ENCODE measurements at regions not wholly inside any gene's neighbourhood (a gene's known extent, or its start where the extent isn't known, plus 50 kb on each side); places are given as distances from the start of the nearest gene placed in this dataset.

DNA sequence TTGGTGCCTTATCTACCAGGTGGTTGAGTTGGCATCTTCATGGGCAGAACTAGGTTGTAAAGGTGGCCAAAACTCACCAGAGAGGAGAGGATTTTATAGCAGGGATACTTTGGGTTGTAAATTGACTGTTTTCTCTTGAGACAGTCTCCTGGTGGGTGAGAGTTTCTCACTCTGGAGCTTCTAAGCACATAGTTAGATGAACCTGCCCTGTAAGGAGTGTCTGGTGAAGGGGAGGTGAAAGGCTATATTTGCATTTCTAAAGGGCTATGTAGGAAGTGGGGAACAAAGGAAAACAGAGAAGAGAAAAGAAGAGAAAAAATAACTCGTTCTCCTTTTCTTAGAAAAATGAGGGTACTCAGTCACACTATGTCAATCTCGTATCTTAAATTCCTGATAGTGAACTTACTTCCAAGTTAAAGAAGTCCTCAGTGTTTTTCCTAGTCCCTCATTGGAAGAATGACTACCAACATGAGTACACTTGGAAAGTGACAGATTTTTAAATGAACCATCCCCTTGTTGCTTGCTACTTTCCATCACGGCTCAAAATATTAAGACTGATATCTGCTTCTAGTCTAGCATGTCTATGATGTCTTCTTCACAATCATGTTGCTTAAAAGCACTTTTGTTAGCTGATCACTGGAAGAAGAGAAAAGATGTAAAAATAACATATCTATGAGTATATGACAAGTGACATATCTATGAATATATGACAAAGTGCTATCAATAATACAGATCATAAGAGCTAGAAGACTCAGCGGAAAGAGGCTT lies 113.8 kb upstream of the P2RY1 start (continued):
- TF ChIP-seq, protein P1, sequence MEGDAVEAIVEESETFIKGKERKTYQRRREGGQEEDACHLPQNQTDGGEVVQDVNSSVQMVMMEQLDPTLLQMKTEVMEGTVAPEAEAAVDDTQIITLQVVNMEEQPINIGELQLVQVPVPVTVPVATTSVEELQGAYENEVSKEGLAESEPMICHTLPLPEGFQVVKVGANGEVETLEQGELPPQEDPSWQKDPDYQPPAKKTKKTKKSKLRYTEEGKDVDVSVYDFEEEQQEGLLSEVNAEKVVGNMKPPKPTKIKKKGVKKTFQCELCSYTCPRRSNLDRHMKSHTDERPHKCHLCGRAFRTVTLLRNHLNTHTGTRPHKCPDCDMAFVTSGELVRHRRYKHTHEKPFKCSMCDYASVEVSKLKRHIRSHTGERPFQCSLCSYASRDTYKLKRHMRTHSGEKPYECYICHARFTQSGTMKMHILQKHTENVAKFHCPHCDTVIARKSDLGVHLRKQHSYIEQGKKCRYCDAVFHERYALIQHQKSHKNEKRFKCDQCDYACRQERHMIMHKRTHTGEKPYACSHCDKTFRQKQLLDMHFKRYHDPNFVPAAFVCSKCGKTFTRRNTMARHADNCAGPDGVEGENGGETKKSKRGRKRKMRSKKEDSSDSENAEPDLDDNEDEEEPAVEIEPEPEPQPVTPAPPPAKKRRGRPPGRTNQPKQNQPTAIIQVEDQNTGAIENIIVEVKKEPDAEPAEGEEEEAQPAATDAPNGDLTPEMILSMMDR (IDR thresholded peaks at IDR 0.05 in 2 of 3, conservative IDR thresholded peaks at IDR 0.05 in 1 of 3; ENCODE audit: borderline replicate concordance in 1 of 3, insufficient read depth in 1 of 3, low read depth in 2 of 3, low read length in 2 of 3): no peak
- no peak for TF ChIP-seq SP1 (IDR thresholded peaks at IDR 0.05; ENCODE audit: low read depth)
- TF ChIP-seq FOSL1 (IDR thresholded peaks at IDR 0.05; ENCODE audit: low read depth): no peak

DNA sequence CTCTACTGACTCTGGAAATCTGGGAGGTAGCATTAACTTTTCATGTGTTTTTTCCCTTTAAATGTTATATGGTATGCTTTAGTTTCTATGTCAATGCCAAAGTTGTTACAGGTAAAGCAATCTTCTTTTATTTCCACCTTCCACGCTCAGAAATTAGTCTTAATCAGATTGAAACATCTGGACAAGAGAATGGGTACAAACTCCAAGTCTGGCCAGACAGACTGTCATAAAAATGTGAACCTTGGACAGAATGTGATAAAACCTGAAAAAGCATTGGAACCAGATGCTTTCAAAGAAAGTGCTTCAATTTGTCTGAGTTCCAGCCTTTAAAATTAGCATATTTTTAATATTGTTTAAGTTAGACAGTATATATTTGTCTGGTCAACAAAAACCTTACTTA lies 110.7 kb upstream of the P2RY1 start:
- BruUV-seq (replicated peaks): no TSS peak
- POLR2A ChIA-PET: no interaction called here
- H3K9ac ChIP-seq (ENCODE audit: low read length): no peak overlapping the region
- DNase-seq (ENCODE audit: low read depth, low spot score): no peak
- ATAC-seq: no peak
- no peaks in the 10 kb centered on the region for H3K9me3 ChIP-seq (ENCODE audit: control insufficient read depth in 1 of 2, insufficient read depth in 1 of 2, low read depth in 1 of 2, low read length in 2 of 2)
- H3K4me3 ChIP-seq (replicated peaks in 1 of 2; ENCODE audit: low read depth in 1 of 2, low read length in 2 of 2): no peak overlapping the region
- TF ChIP-seq POLR2A (IDR thresholded peaks at IDR 0.05; ENCODE audit: borderline replicate concordance, extremely low read depth, insufficient read depth, insufficient read length) (no peak), JUND (IDR thresholded peaks at IDR 0.05) (no peak), POLR2AphosphoS5 (IDR thresholded peaks at IDR 0.05; ENCODE audit: low read depth, low read length) (no peak), CBX3 (IDR thresholded peaks at IDR 0.05; ENCODE audit: low read depth) (no peak)
- TF ChIP-seq, protein P2, sequence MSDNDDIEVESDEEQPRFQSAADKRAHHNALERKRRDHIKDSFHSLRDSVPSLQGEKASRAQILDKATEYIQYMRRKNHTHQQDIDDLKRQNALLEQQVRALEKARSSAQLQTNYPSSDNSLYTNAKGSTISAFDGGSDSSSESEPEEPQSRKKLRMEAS (IDR thresholded peaks at IDR 0.05): no peak
- CTCF ChIA-PET: no interaction called here
- no peak overlapping the region for H2AFZ ChIP-seq (ENCODE audit: low read depth, low read length, poor library complexity, severe bottlenecking)
- no peaks in the 10 kb centered on the region for H3K36me3 ChIP-seq (ENCODE audit: control insufficient read depth in 1 of 2, insufficient read depth in 2 of 2, low read length in 2 of 2)
- no peaks in the 10 kb centered on the region for H4K20me1 ChIP-seq (ENCODE audit: insufficient read depth)
- H3K4me1 ChIP-seq (ENCODE audit: control insufficient read depth in 1 of 2, insufficient read depth in 2 of 2, low read length in 2 of 2): peaks cover 0 to 2% of the 10 kb centered on the region in 2 experiments; a peak in 2 of 4 replicates
- H3K9me2 ChIP-seq (ENCODE audit: insufficient read depth): no peaks in the 10 kb centered on the region
- no peaks in the 10 kb centered on the region for H3K27me3 ChIP-seq (ENCODE audit: insufficient read depth, low read length)
- no peak overlapping the region for H3K4me2 ChIP-seq (ENCODE audit: low read length)
- RAD21 ChIA-PET (ENCODE audit: low non-redundant PET in 1 of 2, low total read pairs in 2 of 2, uncharacterized antibody in 2 of 2, unreplicated experiment in 2 of 2): no interaction called here
- H3K79me2 ChIP-seq (ENCODE audit: insufficient read depth, low read length): no peaks in the 10 kb centered on the region
- intact Hi-C loops (cut with micrococcal nuclease): no loop called here
- H3K27ac ChIP-seq (ENCODE audit: low read depth, low read length): no peak overlapping the region
